ENCODE measurements at regions not wholly inside any gene's neighbourhood (a gene's known extent, or its start where the extent isn't known, plus 50 kb on each side); places are given as distances from the start of the nearest gene placed in this dataset.

GRCh38 chr14:38882533-38882932 lies 220.5 kb downstream of the SEC23A start:
- TF ChIP-seq CTCF (IDR thresholded peaks at IDR 0.05; ENCODE audit: low read depth, low read length), result no peak
- no peak for TF ChIP-seq EZH2phosphoT487 (IDR thresholded peaks at IDR 0.05; ENCODE audit: low read depth)

Measured in OCI-LY3 (cell line).